BJ (cell line): ENCODE measurements at regions not wholly inside any gene's neighbourhood (a gene's known extent, or its start where the extent isn't known, plus 50 kb on each side); places are given as distances from the start of the nearest gene placed in this dataset.

Source experiments
- CTCF ChIA-PET: fragments of 350-600 bp; formaldehyde crosslinking; extraction: SDS; loops from one replicate; lab custom pipeline; 2021; ENCODE audit warnings: antibody characterized with exemption, inconsistent platforms; lab: Yijun Ruan, JAX
- POLR2A ChIA-PET: fragments of 300-600 bp; sonication (Branson Sonifier 250); formaldehyde crosslinking; extraction: SDS; loops from one replicate; lab custom pipeline; 2021; ENCODE audit warnings: antibody characterized with exemption; lab: Charles Lee
- DNase-seq: peaks from one replicate; pipeline ENCODE4 v3.0.0-alpha.2; 2011; ENCODE audit warnings: low read depth
- H3K27me3 ChIP-seq: 2 replicates; pipeline ENCODE4 v1.6.0; 2011; ENCODE audit warnings: low read length; ENCODE audit not compliant: control insufficient read depth, insufficient read depth
- H3K36me3 ChIP-seq: 2 replicates; pipeline ENCODE4 v1.5.1; 2011; ENCODE audit warnings: low read length; ENCODE audit not compliant: control insufficient read depth, insufficient read depth
- H3K4me3 ChIP-seq: 2 replicates; pipeline ENCODE4 v1.5.1; 2011; ENCODE audit warnings: low read depth, mild to moderate bottlenecking, control low read depth, low read length
- CTCF ChIP-seq: IDR thresholded peaks from 2 replicates; pipeline ENCODE4 v1.5.1; 2011; ENCODE audit warnings: low read depth, mild to moderate bottlenecking, control low read depth, inconsistent platforms, low read length, moderate library complexity; ENCODE audit not compliant: insufficient read depth

GRCh38 chr3:72359743-72360142 lies 488.5 kb downstream of the SHQ1 start:
- no peak for TF ChIP-seq CTCF
- ChIA-PET CTCF (interaction anchor here (0.6 kb wide), 1 partner anchor 26 kb away, joined by 3 read pairs; no protein-coding TSS in a partner anchor), POLR2A (no interaction called here)
- Histone ChIP-seq H3K4me3 (no peak overlapping the region), H3K36me3 (no peaks in the 10 kb centered on the region), H3K27me3 (no peaks in the 10 kb centered on the region; the same call in none of the 2 replicates)
- DNase-seq, result no peak

GRCh38 chr3:72355168-72355567 lies 493.1 kb downstream of the SHQ1 start:
- POLR2A ChIA-PET, result no interaction called here

GRCh38 chr3:72354486-72354885 lies 493.8 kb downstream of the SHQ1 start:
- Histone ChIP-seq H3K36me3 (no peaks in the 10 kb centered on the region), H3K27me3 (no peaks in the 10 kb centered on the region), H3K4me3 (no peak overlapping the region)
- no peak for DNase-seq
- ChIA-PET POLR2A (no interaction called here), CTCF (no interaction called here)
- TF ChIP-seq CTCF, result no peak

More at GRCh38 chr3:72355168-72355567, 493.1 kb downstream of the SHQ1 start:
- no peak for TF ChIP-seq CTCF
- Histone ChIP-seq H3K36me3 (no peaks in the 10 kb centered on the region), H3K4me3 (no peak overlapping the region), H3K27me3 (no peaks in the 10 kb centered on the region)
- CTCF ChIA-PET, result interaction anchor here (0.9 kb wide), 1 partner anchor 39 kb away, joined by 3 read pairs; no protein-coding TSS in a partner anchor
- no peak for DNase-seq

GRCh38 chr3:72353236-72354128 lies 494.8 kb downstream of the SHQ1 start:
- no peak for DNase-seq
- ChIA-PET POLR2A (interaction anchor here (0.5 kb wide), 1 partner anchor 13 kb away, joined by 4 read pairs; no protein-coding TSS in a partner anchor), CTCF (no interaction called here)
- H3K4me3 ChIP-seq, result no peak overlapping the region
- no peak for TF ChIP-seq CTCF
- H3K36me3 ChIP-seq, result no peaks in the 10 kb centered on the region
- H3K27me3 ChIP-seq, result no peaks in the 10 kb centered on the region

GRCh38 chr3:72352176-72352575 lies 496.1 kb downstream of the SHQ1 start:
- Histone ChIP-seq H3K4me3 (no peak overlapping the region), H3K27me3 (no peaks in the 10 kb centered on the region), H3K36me3 (no peaks in the 10 kb centered on the region)
- ChIA-PET POLR2A (no interaction called here), CTCF (no interaction called here)
- no peak for DNase-seq
- no peak for TF ChIP-seq CTCF
